Heart left ventricle (tissue), 13 donors: ENCODE measurements at regions not wholly inside any gene's neighbourhood (a gene's known extent, or its start where the extent isn't known, plus 50 kb on each side); places are given as distances from the start of the nearest gene placed in this dataset.

Experiments used
- POLR2A ChIP-seq, 2 donors: fragments of 450-650 bp; IDR thresholded peaks; one replicate each; pipeline ENCODE4 v1.6.1; 2017; ENCODE audit warnings: antibody characterized with exemption in 2 of 2, mild to moderate bottlenecking in 2 of 2, moderate library complexity in 2 of 2
- TF ChIP-seq, protein P1 (sequence below), 12 donors: fragments of 200-600 bp; sonication (generic) in 4 of 12; IDR thresholded peaks; one replicate each; pipeline versions ENCODE4 v1.5.0 to v1.8.0; 2018 to 2022; ENCODE audit warnings: antibody characterized with exemption in 12 of 12, mild to moderate bottlenecking in 5 of 12
- donor health status: ischemic (EF 13 %, LVEDD 7.1; RV severe dilation, severe dysfunction).
- donor health status: DM: no; HTN: yes; CAD: no.
- donor health status: DM: no; HTN: no; CAD: no.
- donor health status: ischemic (EF 25% LVEDD 6.9; RV normal size, moderate dysfunction).
- donor health status: ischemic (EF 25% LVEDD 5.7; RV mildly dilated, moderate dysfunction).
- donor health status: ischemic (EF 35%, LVEDD 5.7; RV mildly dilated, moderate dysfunction).
- donor health status: nonischemic (EF 11% LVEDD 7.7; RV severe dilation, severe dysfunction).
- donor health status: DM: yes; HTN: yes; CAD: no.
- donor health status: PGD.
- donor health status: ischemic (EF 29% LVEDD 5.4; RV normal size, mild dysfunction).
- donor health status: nonischemic (EF 23%, LVEDD 6.1; RV moderate dilation, normal function).

GRCh38 chr5:67925511-67925910 is 290.0 kb upstream of the PIK3R1 start:
- TF ChIP-seq, protein P1, sequence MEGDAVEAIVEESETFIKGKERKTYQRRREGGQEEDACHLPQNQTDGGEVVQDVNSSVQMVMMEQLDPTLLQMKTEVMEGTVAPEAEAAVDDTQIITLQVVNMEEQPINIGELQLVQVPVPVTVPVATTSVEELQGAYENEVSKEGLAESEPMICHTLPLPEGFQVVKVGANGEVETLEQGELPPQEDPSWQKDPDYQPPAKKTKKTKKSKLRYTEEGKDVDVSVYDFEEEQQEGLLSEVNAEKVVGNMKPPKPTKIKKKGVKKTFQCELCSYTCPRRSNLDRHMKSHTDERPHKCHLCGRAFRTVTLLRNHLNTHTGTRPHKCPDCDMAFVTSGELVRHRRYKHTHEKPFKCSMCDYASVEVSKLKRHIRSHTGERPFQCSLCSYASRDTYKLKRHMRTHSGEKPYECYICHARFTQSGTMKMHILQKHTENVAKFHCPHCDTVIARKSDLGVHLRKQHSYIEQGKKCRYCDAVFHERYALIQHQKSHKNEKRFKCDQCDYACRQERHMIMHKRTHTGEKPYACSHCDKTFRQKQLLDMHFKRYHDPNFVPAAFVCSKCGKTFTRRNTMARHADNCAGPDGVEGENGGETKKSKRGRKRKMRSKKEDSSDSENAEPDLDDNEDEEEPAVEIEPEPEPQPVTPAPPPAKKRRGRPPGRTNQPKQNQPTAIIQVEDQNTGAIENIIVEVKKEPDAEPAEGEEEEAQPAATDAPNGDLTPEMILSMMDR (IDR thresholded peaks at IDR 0.05): no peak
- no peak for TF ChIP-seq POLR2A (IDR thresholded peaks at IDR 0.05)
